A673 (cell line): ENCODE measurements at regions not wholly inside any gene's neighbourhood (a gene's known extent, or its start where the extent isn't known, plus 50 kb on each side); places are given as distances from the start of the nearest gene placed in this dataset.

Experiments used
- BruUV-seq: library from RNA; stranded (reverse); fragments of 400-500 nt; replicated peaks from 2 replicates; lab custom pipeline; 2021; lab: Mats Ljungman, UMichigan
- CTCF ChIA-PET: fragments of 300-600 bp; sonication (Branson Sonifier 250); formaldehyde crosslinking; loops from one replicate; lab custom pipeline; 2022; ENCODE audit warnings: antibody characterized with exemption; lab: Charles Lee
- POLR2A ChIA-PET: fragments of 300-600 bp; sonication (Branson Sonifier 250); formaldehyde crosslinking; loops from one replicate; lab custom pipeline; 2022; ENCODE audit warnings: antibody characterized with exemption; ENCODE audit not compliant: low non-redundant PET; lab: Charles Lee
- DNase-seq: peaks from one replicate; pipeline ENCODE4 v3.0.0-alpha.2; 2015; ENCODE audit warnings: low spot score
- H3K27ac ChIP-seq: fragments of 200-600 bp; sonication (generic); 2 replicates; pipeline ENCODE4 v1.5.1; 2016; ENCODE audit warnings: mixed run types, low read depth, mild to moderate bottlenecking, mixed read lengths, antibody characterized with exemption, low read length; ENCODE audit not compliant: poor library complexity, severe bottlenecking
- H3K27me3 ChIP-seq: fragments of 200-600 bp; sonication (generic); replicated peaks from 2 replicates; pipeline ENCODE4 v1.6.1; 2017; ENCODE audit warnings: mixed run types, low read depth, mild to moderate bottlenecking, mixed read lengths, antibody characterized with exemption, low read length; ENCODE audit not compliant: insufficient read depth, poor library complexity
- H3K36me3 ChIP-seq: fragments of 200-600 bp; sonication (generic); 2 replicates; pipeline ENCODE4 v1.6.1; 2016; ENCODE audit warnings: mixed run types, mild to moderate bottlenecking, mixed read lengths, antibody characterized with exemption, low read length; ENCODE audit not compliant: insufficient read depth, poor library complexity, severe bottlenecking
- H3K4me1 ChIP-seq: fragments of 200-600 bp; sonication (generic); 2 replicates; pipeline ENCODE4 v1.6.1; 2017; ENCODE audit warnings: mixed run types, mild to moderate bottlenecking, mixed read lengths, antibody characterized with exemption, low read length; ENCODE audit not compliant: insufficient read depth, poor library complexity, severe bottlenecking
- H3K4me3 ChIP-seq: fragments of 200-600 bp; sonication (generic); 2 replicates; pipeline ENCODE4 v1.5.1; 2016; ENCODE audit warnings: low read depth, mixed run types, mild to moderate bottlenecking, mixed read lengths, low read length; ENCODE audit not compliant: poor library complexity, severe bottlenecking
- H3K9me3 ChIP-seq: fragments of 200-600 bp; sonication (generic); 2 replicates; pipeline ENCODE4 v1.6.1; 2016; ENCODE audit warnings: mixed run types, low read depth, mild to moderate bottlenecking, mixed read lengths, antibody characterized with exemption, low read length; ENCODE audit not compliant: poor library complexity, severe bottlenecking
- CTCF ChIP-seq: fragments of 300-800, 200-600 bp; sonication (generic); conservative IDR thresholded peaks from 2 replicates; pipeline ENCODE4 v1.5.1; 2017; ENCODE audit warnings: low read depth, mild to moderate bottlenecking, antibody characterized with exemption, low read length, moderate library complexity, mixed read lengths
- EZH2 ChIP-seq: fragments of 200-600 bp; sonication (generic); IDR thresholded peaks from 2 replicates; pipeline ENCODE4 v1.6.1; 2017; ENCODE audit warnings: borderline replicate concordance, low read depth, mild to moderate bottlenecking, mixed read lengths, antibody characterized with exemption, low read length; ENCODE audit not compliant: poor library complexity, severe bottlenecking
- intact Hi-C: fragments of 100-400 bp; cut with micrococcal nuclease; formaldehyde crosslinking; loops from one replicate; pipeline ENCODE4 v1.10.0; 2022; ENCODE audit not compliant: unreplicated experiment

GRCh38 chr6:84860509-84860908 is 96.1 kb upstream of the TBX18 start:
- no peak for TF ChIP-seq EZH2
- Histone ChIP-seq H3K4me3 (no peak overlapping the region), H3K36me3 (no peaks in the 10 kb centered on the region), H3K27ac (no peak overlapping the region), H3K9me3 (no peaks in the 10 kb centered on the region), H3K4me1 (no peaks in the 10 kb centered on the region), H3K27me3 (no peaks in the 10 kb centered on the region)
- no TSS peak for BruUV-seq
- CTCF ChIA-PET: no interaction called here
- intact Hi-C loops: no loop called here
- DNase-seq: no peak
- POLR2A ChIA-PET: no interaction called here

- Histone ChIP-seq H3K4me1 (no peaks in the 10 kb centered on the region), H3K27me3 (no peaks in the 10 kb centered on the region), H3K9me3 (no peaks in the 10 kb centered on the region), H3K27ac (no peak overlapping the region), H3K4me3 (no peak overlapping the region), H3K36me3 (no peaks in the 10 kb centered on the region)
- intact Hi-C loops: no loop called here
- no peak for DNase-seq
- no TSS peak for BruUV-seq
- TF ChIP-seq CTCF (no peak), EZH2 (no peak)
- ChIA-PET CTCF (no interaction called here), POLR2A (no interaction called here)
These were observed 90.5 kb upstream of the TBX18 start for GRCh38 chr6:84854811-84855400.

- no TSS peak for BruUV-seq
- Histone ChIP-seq H3K27me3 (no peaks in the 10 kb centered on the region), H3K9me3 (no peaks in the 10 kb centered on the region), H3K4me1 (no peaks in the 10 kb centered on the region), H3K27ac (no peak overlapping the region), H3K4me3 (no peak overlapping the region), H3K36me3 (no peaks in the 10 kb centered on the region)
- TF ChIP-seq EZH2 (no peak), CTCF (no peak)
- CTCF ChIA-PET: no interaction called here
- intact Hi-C loops: no loop called here
- no peak for DNase-seq
- POLR2A ChIA-PET: no interaction called here
These were observed 89.5 kb upstream of the TBX18 start for GRCh38 chr6:84853901-84854300.

- no peaks in the 10 kb centered on the region for H3K27me3 ChIP-seq
- H3K36me3 ChIP-seq: no peaks in the 10 kb centered on the region
- no peak for DNase-seq
- BruUV-seq: no TSS peak
- no peaks in the 10 kb centered on the region for H3K9me3 ChIP-seq
- no peak overlapping the region for H3K4me3 ChIP-seq
- ChIA-PET POLR2A (no interaction called here), CTCF (no interaction called here)
- no peak overlapping the region for H3K27ac ChIP-seq
- H3K4me1 ChIP-seq: no peaks in the 10 kb centered on the region
- no peak for TF ChIP-seq CTCF
- no peak for TF ChIP-seq EZH2
- intact Hi-C loops: no loop called here
These were observed 84.6 kb upstream of the TBX18 start for GRCh38 chr6:84848960-84849359.
